ENCODE measurements at regions not wholly inside any gene's neighbourhood (a gene's known extent, or its start where the extent isn't known, plus 50 kb on each side); places are given as distances from the start of the nearest gene placed in this dataset.

GRCh38 chr1:30340934-30341333 is 382.5 kb downstream of the MATN1 start:
- TF ChIP-seq SMARCC2 (IDR thresholded peaks at IDR 0.05) (no peak), ESRRA (CRISPR knock-in tag; IDR thresholded peaks at IDR 0.05; ENCODE audit: low read depth) (no peak), CTCF (CRISPR knock-in tag; IDR thresholded peaks at IDR 0.05) (no peak), MLX (CRISPR knock-in tag; IDR thresholded peaks at IDR 0.05) (no peak), ZNF407 (CRISPR knock-in tag; IDR thresholded peaks at IDR 0.05; ENCODE audit: not compliant biosample characterization) (no peak), POLR2A (IDR thresholded peaks at IDR 0.05; ENCODE audit: insufficient read depth in 1 of 2, low read depth in 2 of 2, low read length in 2 of 2) (no peak), NR2C2 (CRISPR knock-in tag; IDR thresholded peaks at IDR 0.05; ENCODE audit: borderline replicate concordance) (no peak), HMG20B (CRISPR knock-in tag; conservative IDR thresholded peaks at IDR 0.05) (no peak), IRX3 (CRISPR knock-in tag; IDR thresholded peaks at IDR 0.05; ENCODE audit: borderline replicate concordance, low read depth) (no peak), PCBP2 (optimal IDR thresholded peaks at IDR 0.05; ENCODE audit: low read depth, low read length, poor library complexity, severe bottlenecking) (no peak), FOXJ3 (CRISPR knock-in tag; IDR thresholded peaks at IDR 0.05; ENCODE audit: borderline replicate concordance) (no peak), CC2D1A (CRISPR knock-in tag; IDR thresholded peaks at IDR 0.05) (no peak)
